Inflammatory macrophage (primary cell): ENCODE measurements at regions not wholly inside any gene's neighbourhood (a gene's known extent, or its start where the extent isn't known, plus 50 kb on each side); places are given as distances from the start of the nearest gene placed in this dataset.

Experiments
- DNase-seq, 2 donors: peaks; one replicate each; pipeline ENCODE4 v3.0.0-alpha.2; 2020 to 2022

- peak in 1 of 2 donors; percentile 17 for DNase-seq
These were observed 267.8 kb upstream of the NREP start for GRCh38 chr5:112024769-112025168.

DNA sequence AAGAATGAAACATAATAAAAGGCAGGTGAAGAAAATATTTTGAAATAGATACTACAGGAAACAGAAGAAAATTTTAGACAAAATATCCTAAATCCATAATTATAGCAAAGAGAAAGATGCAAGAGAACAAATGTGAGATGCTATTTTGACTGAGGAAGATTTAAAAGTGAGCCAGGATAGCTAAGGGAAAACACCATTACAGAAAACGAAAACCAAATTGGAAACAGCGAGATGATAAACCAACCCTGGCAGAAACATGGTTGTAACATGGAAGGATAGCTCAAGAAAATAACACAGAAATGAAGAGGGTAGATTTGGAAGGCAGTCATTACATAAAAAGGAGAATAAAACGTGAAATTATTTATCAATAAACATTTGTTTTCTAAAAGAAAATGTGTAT, 267.2 kb upstream of the NREP start:
- no peak for DNase-seq

DNA sequence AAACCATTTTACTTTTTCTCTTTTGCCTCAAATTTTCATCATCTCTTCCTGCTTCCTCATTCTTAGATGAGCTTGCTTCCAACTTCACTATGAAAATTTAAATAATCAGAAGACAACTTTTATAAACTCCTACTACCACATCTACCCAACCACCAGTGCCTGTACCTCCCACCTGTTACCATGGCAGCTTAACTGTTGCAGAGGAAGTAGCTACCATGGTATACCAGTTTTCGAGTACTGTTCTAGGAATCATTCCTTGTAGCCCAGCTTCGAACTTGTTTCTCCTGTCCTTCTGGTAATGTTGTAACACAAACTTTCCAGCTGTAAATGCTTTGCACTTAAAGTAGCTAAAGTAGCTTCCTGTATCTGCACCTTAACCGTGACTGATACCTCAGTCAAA, 266.8 kb upstream of the NREP start:
- peak; percentile 14 to 24 for DNase-seq

DNA sequence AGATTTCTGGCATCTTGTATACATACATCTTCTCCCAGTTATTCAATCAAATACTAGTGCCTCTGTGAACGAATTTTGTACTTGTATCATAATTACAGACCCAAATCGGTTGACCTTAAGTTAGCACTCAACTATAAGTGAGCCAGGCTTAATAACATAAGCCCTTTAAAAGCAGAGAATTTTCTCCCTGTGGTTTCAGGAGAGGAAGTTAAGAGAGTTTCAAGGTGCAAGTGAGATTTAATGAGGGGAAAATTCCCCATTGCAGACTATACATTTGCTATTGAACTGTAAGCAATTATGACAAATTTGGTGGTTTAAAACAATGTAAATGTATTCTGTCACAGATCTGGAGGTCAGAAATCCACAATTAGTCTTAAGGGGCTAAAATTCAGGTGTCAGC, 261.9 kb upstream of the NREP start:
- no peak for DNase-seq

DNA sequence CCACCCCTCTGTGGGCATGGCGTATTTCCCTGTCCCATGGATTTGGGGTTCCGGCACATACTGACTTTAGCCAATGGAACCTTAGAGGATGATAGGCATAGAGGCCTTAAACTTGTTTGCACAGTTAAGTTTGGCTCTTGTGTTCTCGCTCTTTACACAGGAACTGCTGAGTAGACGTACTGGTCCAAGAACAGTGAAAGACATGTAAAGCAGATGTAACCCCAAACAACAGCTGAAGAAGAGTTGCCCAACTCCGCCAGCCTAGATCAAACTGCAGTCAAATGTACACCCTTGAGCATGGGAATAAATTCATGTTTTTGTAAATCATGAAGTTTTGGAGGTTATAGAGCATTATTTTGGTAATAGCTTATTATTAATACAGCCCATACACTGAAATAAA, 260.0 kb upstream of the NREP start:
- no peak for DNase-seq

- DNase-seq: no peak
These were observed 257.9 kb upstream of the NREP start for GRCh38 chr5:112014783-112015395.

DNA sequence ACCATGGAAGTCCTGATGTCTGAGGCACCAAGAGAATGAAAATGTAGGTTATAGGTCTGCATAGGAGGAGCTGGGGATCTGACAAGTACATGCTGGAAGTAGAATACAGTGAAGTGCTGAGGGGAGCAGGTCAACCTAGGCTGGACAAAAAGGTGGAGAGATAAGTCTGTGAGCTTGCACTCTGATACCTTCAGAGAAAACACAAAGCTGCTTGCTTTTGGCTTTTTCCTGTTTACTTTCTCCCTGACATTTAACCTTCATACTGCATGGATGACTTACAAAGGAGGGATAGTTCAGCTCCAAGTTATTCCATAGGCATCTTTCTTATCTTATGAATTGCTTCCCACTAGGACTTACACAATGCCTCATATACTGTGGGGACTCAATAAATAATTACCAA, 256.7 kb upstream of the NREP start:
- no peak for DNase-seq

DNA sequence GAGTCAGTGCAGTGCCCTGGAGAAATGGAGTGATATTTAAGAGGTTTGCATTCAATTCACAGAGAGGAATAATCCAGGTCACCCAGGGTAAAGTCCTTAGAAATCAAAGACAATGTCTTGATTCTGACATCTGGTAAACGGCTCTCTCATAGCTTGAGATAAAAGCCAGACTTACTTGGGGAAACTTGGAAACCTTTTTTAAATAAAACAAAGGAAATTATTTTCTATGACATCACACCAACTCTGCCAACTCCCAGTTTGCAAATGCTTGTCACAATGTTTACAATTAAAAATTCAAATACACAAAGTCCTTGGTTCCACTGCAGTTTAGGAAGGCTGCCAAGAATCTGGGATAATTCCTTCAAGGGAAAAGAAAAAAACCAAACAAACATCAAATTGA, 255.1 kb upstream of the NREP start:
- DNase-seq: no peak

- DNase-seq: peak; percentile 24 to 39
These were observed 253.5 kb upstream of the NREP start for GRCh38 chr5:112010475-112010874.

DNA sequence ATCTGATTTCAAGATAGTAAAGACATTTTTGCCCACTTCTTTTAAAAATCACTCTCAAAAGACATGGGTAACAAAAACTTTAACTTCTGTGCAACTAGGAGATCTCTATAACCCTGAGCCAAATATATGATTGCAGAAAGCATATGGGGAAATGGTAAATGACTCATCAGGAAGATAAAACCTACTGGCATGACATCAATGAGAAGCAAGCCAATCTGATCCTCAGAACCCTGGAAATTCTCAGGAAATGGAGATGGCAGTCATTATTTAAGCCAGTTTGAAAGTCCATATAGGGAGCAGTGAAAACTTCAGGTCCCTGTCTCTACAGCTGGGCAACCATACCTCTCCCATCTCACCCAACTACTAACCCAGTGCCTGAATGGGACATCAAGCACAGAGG, 249.7 kb upstream of the NREP start:
- DNase-seq: peak; percentile 2 to 36

GRCh38 chr5:112005623-112005930, 248.6 kb upstream of the NREP start:
- no peak for DNase-seq

- peak; percentile 25 to 46 for DNase-seq
These were observed 248.1 kb upstream of the NREP start for GRCh38 chr5:112004867-112005622.

- DNase-seq: no peak
These were observed 245.4 kb upstream of the NREP start for GRCh38 chr5:112002376-112002775.

DNA sequence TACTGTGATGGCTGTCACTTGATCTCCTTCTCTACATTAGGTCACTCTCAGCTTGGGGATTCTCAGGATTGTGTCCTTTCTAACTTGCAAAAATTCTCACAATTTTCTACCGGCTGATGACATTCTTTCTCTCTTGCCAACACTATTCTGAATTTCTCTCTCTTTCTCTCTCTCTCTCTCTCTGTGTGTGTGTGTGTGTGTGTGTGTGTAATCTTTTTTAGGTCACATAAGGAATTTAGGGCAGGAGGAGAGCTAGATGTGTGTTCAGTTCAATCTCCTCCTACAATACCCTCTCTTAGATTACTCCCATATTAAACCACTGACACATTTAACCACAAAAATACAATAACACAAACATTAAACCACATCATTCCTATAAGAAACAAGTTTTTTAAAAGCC, 242.3 kb upstream of the NREP start:
- no peak for DNase-seq

DNA sequence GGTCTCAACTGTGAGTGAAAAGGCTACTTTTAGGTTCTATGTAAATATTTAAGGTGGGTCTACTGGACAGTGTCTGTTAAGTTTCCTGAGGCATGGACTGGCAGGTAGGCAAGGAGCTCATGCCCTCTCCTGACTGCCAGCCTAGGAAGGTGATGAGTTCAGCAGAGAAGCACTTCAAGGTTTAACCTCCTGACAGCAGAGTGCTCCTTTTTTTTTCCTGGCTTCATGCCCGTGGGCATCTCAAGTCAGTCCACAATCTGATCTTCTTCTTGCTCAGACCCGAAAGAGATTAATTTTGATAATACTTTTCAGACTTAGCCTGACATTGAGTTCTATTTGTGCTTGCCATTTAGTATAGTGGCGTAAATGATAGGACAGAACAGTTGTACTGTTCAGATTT, 241.9 kb upstream of the NREP start:
- DNase-seq: no peak

- peak; percentile 72 to 87 for DNase-seq
These were observed 240.7 kb upstream of the NREP start for GRCh38 chr5:111997711-111998110.

DNA sequence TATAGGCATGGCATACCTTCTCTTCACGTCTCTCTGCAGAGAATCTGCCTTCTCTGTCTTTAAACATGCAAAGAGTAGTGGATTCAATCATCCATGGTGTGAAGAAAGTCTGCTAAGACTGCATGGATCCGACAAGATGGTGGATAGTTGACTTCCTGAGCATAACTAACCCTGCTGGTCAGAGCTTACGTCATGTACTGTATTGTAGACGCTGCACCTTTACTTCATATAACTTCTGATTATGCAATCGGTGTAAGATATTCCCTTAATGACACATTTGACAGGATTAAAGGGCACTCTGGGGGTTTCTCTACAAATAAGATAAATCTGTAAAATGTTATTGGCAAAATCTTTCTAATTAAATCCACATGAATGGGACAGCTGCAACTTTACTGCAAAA, 240.3 kb upstream of the NREP start:
- DNase-seq: no peak

GRCh38 chr5:111996574-111996973, 239.6 kb upstream of the NREP start:
- DNase-seq: no peak

- DNase-seq: no peak
These were observed 238.7 kb upstream of the NREP start for GRCh38 chr5:111995701-111996100.

- no peak for DNase-seq
These were observed 236.2 kb upstream of the NREP start for GRCh38 chr5:111993242-111993641.

DNA sequence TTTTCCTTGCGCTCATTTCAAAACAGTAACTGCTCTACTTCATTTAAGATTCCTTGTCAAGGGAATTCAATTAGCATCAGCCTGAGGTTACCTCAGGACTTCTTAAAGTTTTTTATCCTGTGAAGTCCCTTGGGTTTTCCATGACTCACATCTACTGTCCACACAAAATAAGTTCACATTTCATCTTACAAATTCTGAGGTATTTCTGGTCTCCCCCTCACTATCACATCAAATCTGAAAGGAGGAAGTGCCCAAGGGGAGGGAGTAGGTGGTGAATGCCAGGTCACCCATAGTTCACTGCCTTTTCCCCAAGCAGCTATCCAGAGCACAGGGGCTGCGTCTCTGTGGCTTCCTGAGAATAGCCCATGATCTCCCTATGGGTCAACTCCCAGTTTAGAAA, 227.1 kb upstream of the NREP start:
- peak; percentile 65 to 71 for DNase-seq

DNA sequence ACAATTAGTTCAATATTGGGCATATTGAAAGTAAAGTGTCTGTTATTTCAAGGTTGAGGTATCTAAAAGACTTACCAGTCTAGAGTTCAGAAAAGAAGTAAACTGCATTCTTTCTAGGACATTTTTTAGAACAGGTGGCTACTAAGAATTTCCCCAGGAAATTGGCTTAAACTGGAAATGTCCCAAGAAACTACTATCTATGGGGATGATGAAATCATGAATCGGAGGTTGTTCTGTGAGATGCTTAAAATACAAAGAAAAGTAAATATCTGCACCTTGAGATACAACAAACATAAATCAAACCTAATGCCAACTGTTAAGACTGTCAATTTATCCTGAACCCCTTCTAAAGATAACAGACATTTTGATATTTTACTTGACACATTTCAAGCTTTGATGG, 226.5 kb upstream of the NREP start:
- DNase-seq: no peak

DNA sequence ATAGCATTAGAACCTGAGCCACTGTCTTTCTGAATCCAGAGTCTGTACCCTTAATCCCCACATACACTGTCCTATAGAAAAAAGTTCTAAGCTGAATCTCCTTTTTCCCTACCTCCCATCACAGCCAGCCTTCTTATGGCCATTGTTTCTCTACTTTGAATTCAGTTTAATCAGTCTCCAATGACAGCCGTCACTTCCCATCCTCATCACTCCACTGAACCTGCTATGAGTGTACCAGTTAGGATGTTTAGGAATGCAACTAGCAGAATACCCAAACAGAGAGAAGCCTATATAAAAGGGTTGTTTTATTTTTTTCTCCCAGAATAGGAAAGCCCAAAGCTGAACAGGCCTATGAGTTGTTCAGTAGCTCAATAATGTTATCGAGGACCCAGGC, 220.4 kb upstream of the NREP start:
- DNase-seq: no peak

GRCh38 chr5:111976705-111977435, 219.9 kb upstream of the NREP start:
- no peak for DNase-seq
